HG03460 (cell line): ENCODE measurements at regions not wholly inside any gene's neighbourhood (a gene's known extent, or its start where the extent isn't known, plus 50 kb on each side); places are given as distances from the start of the nearest gene placed in this dataset.

Experiments used
- ATAC-seq: cut with Tn5 transposase; IDR thresholded peaks from one replicate; pipeline ENCODE4 v1.9.1; 2021; ENCODE audit not compliant: unreplicated experiment

DNA sequence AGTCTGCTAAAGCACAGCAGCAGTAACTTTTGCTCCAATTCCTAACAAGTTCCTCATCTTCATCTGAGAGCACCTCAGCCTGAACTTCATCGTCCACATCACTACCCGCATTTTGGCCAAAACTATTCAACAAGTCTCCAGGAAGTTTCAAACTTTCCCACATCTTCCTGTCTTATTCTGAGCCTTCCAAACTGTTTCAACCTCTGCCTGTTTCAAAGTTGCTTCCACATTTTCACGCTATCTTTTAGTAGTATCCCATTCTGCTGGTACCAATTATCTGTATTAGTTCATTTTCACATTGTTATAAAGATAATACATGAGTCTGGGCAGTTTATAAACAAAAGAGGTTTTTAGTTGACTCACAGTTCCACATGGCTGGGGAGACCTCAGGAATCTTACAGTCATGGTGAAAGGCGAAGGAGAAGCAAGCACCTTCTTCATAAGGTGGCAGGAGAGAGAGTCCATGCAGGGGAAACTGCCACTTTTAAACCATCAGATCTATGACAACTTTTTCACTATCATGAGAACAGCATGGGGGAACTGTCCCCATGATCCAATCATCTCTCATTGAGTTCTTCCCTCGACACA, 99.4 kb upstream of the GRIK2 start:
- no peak for ATAC-seq

DNA sequence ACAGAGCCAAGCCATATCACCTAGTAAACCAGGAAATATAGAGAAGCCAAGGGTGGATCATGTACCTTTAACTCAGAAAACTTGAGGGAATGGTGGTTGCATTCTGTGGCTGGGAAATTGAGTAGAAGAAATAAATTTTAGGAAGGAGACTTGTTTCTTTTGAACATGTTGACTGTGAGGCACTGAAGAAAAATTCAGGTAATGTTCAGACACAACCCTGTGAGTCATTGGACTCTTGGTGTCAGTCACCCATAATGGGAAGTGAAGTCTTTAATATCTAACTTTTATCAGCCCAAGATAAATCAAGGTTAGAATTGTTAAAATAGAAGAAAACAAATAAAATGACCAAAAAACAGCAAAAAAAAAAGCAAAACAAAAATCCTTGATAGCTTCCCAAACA, 98.8 kb upstream of the GRIK2 start:
- no peak for ATAC-seq

DNA sequence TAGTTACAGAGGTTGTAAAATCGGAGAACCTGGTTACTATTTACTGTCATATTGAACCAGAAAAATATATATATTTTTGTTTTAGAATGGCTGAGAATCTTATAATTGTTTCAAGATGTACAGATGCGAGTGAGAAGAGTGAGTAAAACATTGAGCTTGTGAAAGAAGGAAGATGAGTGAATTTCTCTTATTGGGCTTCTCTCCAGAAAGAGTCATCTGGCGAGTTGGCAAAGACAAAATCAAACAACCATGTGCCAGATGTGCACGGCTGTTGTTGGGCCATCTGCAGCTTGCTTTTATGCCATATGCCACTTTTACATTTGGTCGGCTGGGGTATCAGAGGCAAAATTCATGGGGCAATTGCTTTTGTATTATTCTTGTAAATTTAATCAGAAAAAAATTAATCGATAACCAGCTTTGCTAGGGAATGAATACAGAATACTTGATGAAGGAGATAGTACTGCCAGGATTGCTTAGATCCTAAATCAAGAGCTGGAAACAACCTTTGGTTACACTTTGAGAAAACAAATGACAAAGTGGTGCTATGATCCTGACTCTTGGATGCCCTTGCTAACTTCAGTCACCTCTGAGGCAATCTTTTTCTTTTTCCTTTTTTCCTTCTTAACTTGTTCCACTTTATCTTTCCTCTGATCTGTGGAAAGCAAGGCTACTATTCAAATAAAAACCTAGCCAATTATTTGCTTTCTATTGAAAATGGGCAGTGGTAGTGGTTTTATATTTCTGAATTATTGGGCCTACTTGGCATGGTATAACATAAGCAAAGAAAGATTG, 97.1 kb upstream of the GRIK2 start:
- no peak for ATAC-seq

DNA sequence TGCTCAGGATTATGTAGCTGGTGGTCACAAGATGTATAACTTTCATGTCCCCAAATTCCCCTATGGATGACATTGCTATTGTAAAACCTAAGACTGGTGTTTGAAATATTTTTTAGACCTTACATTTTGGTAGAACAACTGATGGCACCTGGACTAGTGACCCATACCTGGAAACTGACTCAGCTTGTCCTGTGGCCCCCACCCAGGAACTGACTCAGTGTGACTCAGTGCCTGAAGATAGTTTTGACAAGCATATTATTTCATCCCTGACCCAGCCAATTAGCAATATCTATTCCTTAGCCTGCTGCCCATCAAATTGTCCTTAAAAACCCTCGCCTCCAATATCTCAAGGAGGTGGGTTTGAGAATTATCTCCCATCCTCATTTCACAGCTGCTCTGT, 90.9 kb upstream of the GRIK2 start:
- no peak for ATAC-seq

DNA sequence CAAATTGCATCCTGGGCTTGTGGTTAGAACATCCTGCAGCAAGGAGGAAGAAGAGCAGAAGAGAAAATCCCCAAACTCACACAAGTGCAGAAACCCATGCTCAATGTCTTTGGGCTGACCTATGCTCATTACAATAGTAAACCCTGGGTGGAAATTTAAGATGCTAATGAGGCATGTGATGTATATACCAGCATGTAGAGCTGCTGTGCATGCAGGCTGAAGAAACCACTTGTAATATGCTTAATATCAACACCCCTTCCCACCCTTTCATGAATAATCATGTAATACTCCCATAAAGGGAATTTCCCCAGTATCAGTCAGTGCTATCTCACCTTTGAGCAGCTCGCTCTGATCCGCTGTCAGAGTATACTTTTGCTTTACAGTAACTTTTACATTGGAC, 90.0 kb upstream of the GRIK2 start:
- no peak for ATAC-seq

DNA sequence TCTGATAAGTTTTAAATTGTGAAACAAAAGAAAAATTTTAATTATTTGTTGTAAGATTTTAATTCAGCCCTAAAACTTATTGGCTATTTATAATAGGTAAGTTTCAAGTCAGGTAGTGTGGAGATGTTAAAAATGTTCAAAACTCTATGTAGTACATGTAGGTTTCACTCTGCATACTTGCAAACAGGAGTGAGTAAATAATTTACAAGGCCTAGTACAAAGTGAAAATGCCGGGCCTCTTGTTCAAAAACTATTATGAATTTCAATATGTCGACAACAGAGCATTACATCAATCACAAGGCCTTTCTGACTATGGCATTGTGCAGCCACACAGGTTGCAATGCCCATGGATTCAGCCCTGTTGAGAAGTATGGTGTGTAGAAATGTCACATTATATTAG, 80.9 kb upstream of the GRIK2 start:
- ATAC-seq: no peak

DNA sequence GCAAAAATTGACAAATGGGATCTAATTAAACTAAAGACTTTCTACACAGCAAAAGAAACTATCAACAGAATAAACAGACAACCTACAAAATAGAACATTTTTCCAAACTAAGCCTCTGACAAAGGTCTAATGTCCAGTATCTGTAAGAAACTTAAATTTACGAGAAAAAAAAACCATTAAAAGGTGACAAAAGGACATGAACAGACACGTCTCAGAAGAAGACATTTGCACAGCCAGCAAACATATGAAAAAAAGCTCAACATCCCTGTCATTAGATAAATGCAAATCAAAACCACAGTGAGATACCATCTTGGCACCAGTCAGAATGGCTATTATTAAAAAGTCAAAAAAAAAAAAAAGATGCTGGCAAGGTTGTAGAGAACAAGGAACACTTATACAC, 70.6 kb upstream of the GRIK2 start:
- ATAC-seq: no peak

DNA sequence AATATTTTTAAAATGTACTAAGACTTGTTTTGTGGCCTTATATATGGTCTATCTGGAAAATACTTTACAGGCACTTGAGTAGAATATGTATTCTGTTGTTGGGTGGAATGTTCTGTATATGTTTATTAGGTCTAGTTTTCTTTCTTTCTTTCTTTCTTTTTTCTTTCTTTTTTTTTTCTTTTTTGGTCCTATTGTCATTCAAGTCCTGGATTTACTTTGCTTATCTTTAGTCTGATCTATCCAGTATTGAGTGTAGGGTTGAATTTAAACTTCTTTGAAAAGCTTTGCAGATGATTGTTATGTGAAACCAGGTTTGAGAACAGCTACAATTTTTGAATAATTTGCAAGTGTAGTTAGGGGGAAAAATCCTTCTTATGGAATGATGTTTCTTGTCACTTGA, 67.1 kb upstream of the GRIK2 start:
- no peak for ATAC-seq

DNA sequence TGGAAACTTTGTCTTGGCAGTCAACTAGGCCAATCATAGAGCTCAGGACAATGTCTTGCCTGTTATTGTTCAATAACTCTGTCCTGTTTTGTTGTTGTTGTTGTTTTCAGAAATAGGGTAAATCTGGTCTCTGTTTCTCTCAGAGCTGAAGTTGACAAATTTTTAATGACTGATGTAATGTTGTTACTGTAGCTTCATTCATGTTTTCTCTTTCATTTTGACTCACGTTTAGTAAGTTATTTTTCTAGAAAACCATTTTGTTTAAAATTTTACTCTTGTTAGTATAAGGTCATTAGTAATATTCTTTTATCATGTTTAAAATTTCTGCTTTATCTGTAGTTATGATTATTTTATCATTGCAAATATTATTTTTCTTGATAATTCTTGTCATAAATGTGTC, 51.6 kb upstream of the GRIK2 start:
- ATAC-seq: no peak
